Stimulated activated naive CD4-positive, alpha-beta T cell treated with Interleukin-2 at 50 U/mL for 16 hours (primary cell): ENCODE measurements at regions not wholly inside any gene's neighbourhood (a gene's known extent, or its start where the extent isn't known, plus 50 kb on each side); places are given as distances from the start of the nearest gene placed in this dataset.

Experiments used
- DNase-seq: peaks from one replicate; lab custom pipeline; 2025; lab: John Stamatoyannopoulos, UW

GRCh38 chr11:127308291-127308690 is 307.7 kb upstream of the KIRREL3 start:
- DNase-seq = no peak

- DNase-seq = no peak
These were observed 307.1 kb upstream of the KIRREL3 start for GRCh38 chr11:127307700-127308099.

- no peak for DNase-seq
These were observed 304.1 kb upstream of the KIRREL3 start for GRCh38 chr11:127304634-127305033.

- DNase-seq = no peak
These were observed 288.4 kb upstream of the KIRREL3 start for GRCh38 chr11:127288926-127289325.

GRCh38 chr11:127281534-127281933 is 281.0 kb upstream of the KIRREL3 start:
- DNase-seq = no peak

- DNase-seq = no peak
These were observed 275.2 kb upstream of the KIRREL3 start for GRCh38 chr11:127275774-127276173.

GRCh38 chr11:127274328-127274676 is 273.7 kb upstream of the KIRREL3 start:
- DNase-seq = no peak

- no peak for DNase-seq
These were observed 273.2 kb upstream of the KIRREL3 start for GRCh38 chr11:127273593-127274327.

- no peak for DNase-seq
These were observed 270.3 kb upstream of the KIRREL3 start for GRCh38 chr11:127270851-127271250.

GRCh38 chr11:127269911-127270310 is 269.3 kb upstream of the KIRREL3 start:
- DNase-seq = no peak

- DNase-seq = no peak
These were observed 268.4 kb upstream of the KIRREL3 start for GRCh38 chr11:127268932-127269331.

GRCh38 chr11:127268521-127268920 is 268.0 kb upstream of the KIRREL3 start:
- DNase-seq = no peak

- no peak for DNase-seq
These were observed 258.5 kb upstream of the KIRREL3 start for GRCh38 chr11:127259102-127259501.

- no peak for DNase-seq
These were observed 254.6 kb upstream of the KIRREL3 start for GRCh38 chr11:127255209-127255608.

- DNase-seq = no peak
These were observed 251.8 kb upstream of the KIRREL3 start for GRCh38 chr11:127252321-127252720.

- no peak for DNase-seq
These were observed 249.0 kb upstream of the KIRREL3 start for GRCh38 chr11:127249576-127249975.

- DNase-seq = no peak
These were observed 247.9 kb upstream of the KIRREL3 start for GRCh38 chr11:127248476-127248875.

- no peak for DNase-seq
These were observed 246.8 kb upstream of the KIRREL3 start for GRCh38 chr11:127247261-127247851.

- no peak for DNase-seq
These were observed 242.1 kb upstream of the KIRREL3 start for GRCh38 chr11:127242676-127243075.

- no peak for DNase-seq
These were observed 237.8 kb upstream of the KIRREL3 start for GRCh38 chr11:127238321-127238720.

- DNase-seq = no peak
These were observed 236.2 kb upstream of the KIRREL3 start for GRCh38 chr11:127236776-127237175.

GRCh38 chr11:127233998-127234397 is 233.4 kb upstream of the KIRREL3 start:
- DNase-seq = no peak

- DNase-seq = no peak
These were observed 229.8 kb upstream of the KIRREL3 start for GRCh38 chr11:127230392-127230791.

- DNase-seq = no peak
These were observed 226.4 kb upstream of the KIRREL3 start for GRCh38 chr11:127226949-127227348.
